Astrocyte of the spinal cord (primary cell): ENCODE measurements at regions not wholly inside any gene's neighbourhood (a gene's known extent, or its start where the extent isn't known, plus 50 kb on each side); places are given as distances from the start of the nearest gene placed in this dataset.

ENCODE experiments used
- DNase-seq: peaks from one replicate; pipeline ENCODE4 v3.0.0; 2011; ENCODE audit warnings: low read depth, low spot score
- H3K4me3 ChIP-seq: 2 replicates; pipeline ENCODE4 v1.5.1; 2011; ENCODE audit warnings: low read depth, mild to moderate bottlenecking, low read length, moderate library complexity
- CTCF ChIP-seq: IDR thresholded peaks from 2 replicates; pipeline ENCODE4 v1.5.1; 2012; ENCODE audit warnings: low read depth, mild to moderate bottlenecking, low read length, inconsistent platforms
- in situ Hi-C: cut with HindIII; loops from 2 replicates; pipeline ENCODE4 v1.10.0; 2017; ENCODE audit warnings: low sequenced_read_pairs

GRCh38 chr2:167484875-167485274 is 596.6 kb downstream of the XIRP2 start:
- no peak for TF ChIP-seq CTCF
- in situ Hi-C loops, result no loop called here
- H3K4me3 ChIP-seq, result no peak overlapping the region
- DNase-seq, result no peak

- in situ Hi-C loops, result no loop called here
- no peak for TF ChIP-seq CTCF
- no peak for DNase-seq
- H3K4me3 ChIP-seq, result no peak overlapping the region
Measured at GRCh38 chr2:167480986-167481309, 592.7 kb downstream of the XIRP2 start.

GRCh38 chr2:167480232-167480985 is 592.1 kb downstream of the XIRP2 start:
- in situ Hi-C loops, result no loop called here
- TF ChIP-seq CTCF, result no peak
- no peak overlapping the region for H3K4me3 ChIP-seq
- DNase-seq, result no peak

GRCh38 chr2:167478196-167478595 is 589.9 kb downstream of the XIRP2 start:
- in situ Hi-C loops, result no loop called here
- H3K4me3 ChIP-seq, result no peak overlapping the region
- TF ChIP-seq CTCF, result no peak
- no peak for DNase-seq

GRCh38 chr2:167475791-167476190 is 587.5 kb downstream of the XIRP2 start:
- TF ChIP-seq CTCF, result no peak
- in situ Hi-C loops, result no loop called here
- no peak overlapping the region for H3K4me3 ChIP-seq
- no peak for DNase-seq

GRCh38 chr2:167471734-167472133 is 583.5 kb downstream of the XIRP2 start:
- no peak for DNase-seq
- in situ Hi-C loops, result no loop called here
- TF ChIP-seq CTCF, result no peak
- H3K4me3 ChIP-seq, result no peak overlapping the region
